NCI-H2107 treated with DMSO at 0.1 percent for 48 hours (cell line): ENCODE measurements at regions not wholly inside any gene's neighbourhood (a gene's known extent, or its start where the extent isn't known, plus 50 kb on each side); places are given as distances from the start of the nearest gene placed in this dataset.
"Not testable (repeated sequence)": the region's sequence is repeated elsewhere in the genome, so short reads cannot be mapped to it uniquely, and the experiment has no call there.

ENCODE experiments used
- DNase-seq: peaks from one replicate; lab custom pipeline; 2025; ENCODE audit not compliant: unreplicated experiment; lab: John Stamatoyannopoulos, UW

GRCh38 chr16:63458846-63459245, 1422.6 kb upstream of the CDH8 start:
- no peak for DNase-seq

- no peak for DNase-seq
Measured at GRCh38 chr16:63457869-63458268, 1421.6 kb upstream of the CDH8 start.

DNA sequence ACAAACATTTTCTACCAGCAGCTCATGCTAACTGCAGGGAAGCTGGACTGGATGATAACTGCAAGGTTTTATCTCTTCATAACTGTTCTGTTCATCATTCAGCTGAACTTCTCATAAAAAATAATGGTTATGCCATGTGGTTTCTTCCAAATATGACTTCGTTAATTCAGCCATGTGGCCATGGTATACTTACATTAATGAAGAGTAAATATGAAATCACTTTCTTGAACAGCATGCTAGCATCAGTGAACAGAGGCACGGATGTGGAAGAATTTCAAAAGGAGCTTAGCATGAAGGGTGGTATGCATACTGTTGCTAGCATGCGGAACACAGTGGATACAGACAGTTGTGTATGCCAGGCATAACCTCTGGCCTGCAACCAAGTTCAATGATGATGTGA, 1417.0 kb upstream of the CDH8 start:
- no peak for DNase-seq

GRCh38 chr16:63447121-63447520, 1410.9 kb upstream of the CDH8 start:
- DNase-seq, result peak; percentile 30

DNA sequence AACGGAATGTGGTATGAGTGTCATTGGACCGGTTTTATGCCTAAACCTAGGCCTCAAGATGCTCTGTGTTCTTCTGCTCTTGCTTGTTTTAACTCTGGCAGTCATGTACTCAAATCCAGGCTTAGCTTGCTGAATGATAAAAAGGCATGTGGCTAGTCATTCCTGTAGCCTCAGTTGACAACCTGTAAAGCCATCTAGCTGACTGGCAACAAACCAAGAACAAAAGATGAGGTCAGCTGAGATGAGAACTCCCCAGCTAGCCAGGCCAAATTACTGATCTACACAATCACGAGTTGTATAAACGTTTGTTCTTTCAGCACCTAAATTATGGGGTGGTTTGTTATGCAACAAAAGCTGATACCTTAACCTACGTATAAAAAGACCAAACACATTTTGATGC, 1406.0 kb upstream of the CDH8 start:
- DNase-seq, result no peak

DNA sequence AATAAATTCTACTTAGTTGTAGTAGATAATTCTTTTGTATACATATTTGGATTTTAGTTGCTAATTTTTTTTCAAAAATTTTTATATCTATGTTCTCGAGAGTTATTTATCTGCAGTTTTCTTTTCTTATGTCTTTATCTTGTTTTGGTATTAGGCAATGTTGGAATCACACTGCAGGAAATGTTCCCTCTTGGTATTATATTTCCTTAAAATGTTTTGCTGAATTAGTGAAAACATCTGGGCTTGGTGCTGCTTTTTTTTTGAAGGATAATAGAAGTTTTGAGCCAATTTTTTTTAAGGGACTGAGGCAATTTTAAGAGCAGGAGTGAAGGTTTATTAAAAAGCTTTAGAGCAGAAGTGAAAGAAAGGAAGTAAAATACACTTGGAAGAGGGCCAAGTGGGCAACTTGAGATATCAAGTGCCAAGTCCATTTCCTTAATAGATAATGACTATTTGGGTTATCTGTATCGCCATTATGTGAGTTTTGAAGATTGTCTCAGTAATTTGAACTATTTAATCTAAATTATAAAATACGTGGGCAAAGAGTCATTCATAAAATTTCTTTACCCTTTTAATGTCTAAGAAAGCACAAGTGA, 1390.1 kb upstream of the CDH8 start:
- DNase-seq, result no peak

GRCh38 chr16:63422715-63423114, 1386.5 kb upstream of the CDH8 start:
- DNase-seq, result no peak

- DNase-seq, result no peak
Measured at GRCh38 chr16:63416712-63417111, 1380.5 kb upstream of the CDH8 start.

DNA sequence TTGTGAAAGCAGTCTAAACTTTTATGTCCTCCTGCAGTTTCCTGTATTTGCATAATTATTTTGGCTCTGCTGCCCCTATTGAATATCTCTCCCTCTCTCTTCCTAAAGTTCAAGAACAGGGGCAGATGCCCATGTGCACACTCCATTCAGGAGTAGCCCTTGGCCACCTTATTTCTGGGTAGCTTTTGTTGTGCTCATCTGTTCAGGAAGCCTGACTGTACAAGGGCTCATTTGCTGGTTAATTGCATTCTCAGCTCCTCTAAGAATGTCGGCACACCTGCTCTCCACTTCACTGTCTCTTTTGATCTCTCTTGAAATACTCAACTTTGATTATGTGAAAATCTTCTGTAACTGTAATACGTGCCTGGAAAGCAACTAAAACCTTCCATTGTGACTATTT, 1378.8 kb upstream of the CDH8 start:
- peak; percentile 32 for DNase-seq

DNA sequence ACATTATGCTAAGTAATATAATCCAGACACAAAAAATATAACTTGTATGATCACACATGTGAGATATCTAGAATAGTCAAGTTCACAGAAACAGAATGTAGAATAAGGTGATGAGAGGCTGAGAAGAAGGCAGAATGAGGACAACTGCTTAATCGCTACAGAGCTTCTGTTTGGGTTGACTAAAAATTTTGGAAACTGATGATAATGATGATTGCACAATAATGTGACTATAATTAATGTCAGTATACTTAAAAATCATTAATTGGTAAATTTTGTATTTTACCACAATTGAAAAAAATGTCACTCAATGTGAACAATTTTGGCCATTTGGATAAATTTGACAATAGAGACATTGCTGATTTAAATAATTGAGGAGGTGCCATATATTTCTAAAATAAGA, 1374.4 kb upstream of the CDH8 start:
- no peak for DNase-seq

GRCh38 chr16:63403792-63404191, 1367.6 kb upstream of the CDH8 start:
- no peak for DNase-seq

DNA sequence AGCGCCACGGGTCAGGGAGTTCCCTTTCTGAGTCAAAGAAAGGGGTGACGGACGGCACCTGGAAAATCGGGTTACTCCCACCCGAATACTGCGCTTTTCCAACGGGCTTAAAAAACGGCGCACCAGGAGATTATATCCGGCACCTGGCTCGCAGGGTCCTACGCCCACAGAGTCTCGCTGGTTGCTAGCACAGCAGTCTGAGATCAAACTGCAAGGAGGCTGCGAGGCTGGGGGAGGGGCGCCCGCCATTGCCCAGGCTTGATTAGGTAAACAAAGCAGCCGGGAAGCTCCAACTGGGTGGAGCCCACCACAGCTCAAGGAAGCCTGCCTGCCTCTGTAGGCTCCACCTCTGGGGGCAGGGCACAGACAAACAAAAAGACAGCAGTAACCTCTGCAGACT, 1352.0 kb upstream of the CDH8 start:
- not testable (repeated sequence) for DNase-seq

DNA sequence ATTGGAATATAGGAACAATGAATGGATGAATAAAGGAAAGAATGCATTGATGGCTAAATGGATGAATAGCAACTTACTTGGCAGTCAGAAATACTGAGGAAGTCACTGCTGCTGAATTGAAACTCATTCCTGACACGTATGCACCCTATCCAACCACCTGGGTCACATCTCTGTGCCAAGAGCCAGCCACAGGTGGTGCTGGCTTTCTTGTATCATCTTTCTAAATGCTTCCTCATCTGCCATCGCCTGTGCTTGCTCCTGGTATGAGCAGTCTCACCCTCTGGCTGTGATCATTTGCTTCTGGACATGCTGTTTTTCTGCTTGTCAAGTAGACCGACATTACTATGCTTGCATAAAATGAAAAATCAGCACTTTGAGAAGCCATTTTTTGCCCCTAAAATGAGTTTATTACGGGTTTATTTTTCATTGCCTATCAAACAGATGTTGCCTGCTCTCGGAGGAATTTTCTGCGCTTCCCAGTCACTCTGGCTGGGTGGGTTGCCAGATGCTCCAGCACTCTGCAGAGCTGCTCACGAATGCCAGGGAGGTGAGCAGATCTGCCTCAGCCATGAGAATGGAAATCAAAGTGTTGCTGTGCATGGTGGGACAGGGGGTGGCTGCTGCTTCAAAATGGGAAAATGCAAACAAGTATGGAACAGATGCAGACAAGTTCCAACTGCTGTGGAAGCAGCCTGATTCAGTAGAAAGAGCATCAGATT, 1349.6 kb upstream of the CDH8 start:
- DNase-seq, result no peak

GRCh38 chr16:63373744-63374143, 1337.5 kb upstream of the CDH8 start:
- no peak for DNase-seq

- DNase-seq, result no peak
Measured at GRCh38 chr16:63372815-63373214, 1336.6 kb upstream of the CDH8 start.

DNA sequence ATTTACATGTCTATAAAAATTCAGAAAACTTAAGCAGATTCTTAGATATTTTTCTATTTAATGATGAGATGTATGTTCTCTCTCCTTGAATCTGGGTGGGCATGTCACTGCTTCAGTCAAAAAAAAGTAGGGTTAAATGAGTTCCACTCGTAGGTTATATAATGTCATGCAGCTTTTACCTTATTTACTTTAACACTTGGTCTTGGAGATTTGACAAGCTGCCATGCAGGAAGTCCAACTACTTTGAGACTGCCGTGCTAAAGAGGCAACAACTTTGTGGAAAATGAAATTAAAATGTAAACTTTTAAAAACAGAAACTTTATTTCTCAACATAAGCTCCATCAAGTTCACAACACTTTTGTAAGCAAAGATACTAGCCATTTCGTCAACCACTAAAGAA, 1336.0 kb upstream of the CDH8 start:
- no peak for DNase-seq

DNA sequence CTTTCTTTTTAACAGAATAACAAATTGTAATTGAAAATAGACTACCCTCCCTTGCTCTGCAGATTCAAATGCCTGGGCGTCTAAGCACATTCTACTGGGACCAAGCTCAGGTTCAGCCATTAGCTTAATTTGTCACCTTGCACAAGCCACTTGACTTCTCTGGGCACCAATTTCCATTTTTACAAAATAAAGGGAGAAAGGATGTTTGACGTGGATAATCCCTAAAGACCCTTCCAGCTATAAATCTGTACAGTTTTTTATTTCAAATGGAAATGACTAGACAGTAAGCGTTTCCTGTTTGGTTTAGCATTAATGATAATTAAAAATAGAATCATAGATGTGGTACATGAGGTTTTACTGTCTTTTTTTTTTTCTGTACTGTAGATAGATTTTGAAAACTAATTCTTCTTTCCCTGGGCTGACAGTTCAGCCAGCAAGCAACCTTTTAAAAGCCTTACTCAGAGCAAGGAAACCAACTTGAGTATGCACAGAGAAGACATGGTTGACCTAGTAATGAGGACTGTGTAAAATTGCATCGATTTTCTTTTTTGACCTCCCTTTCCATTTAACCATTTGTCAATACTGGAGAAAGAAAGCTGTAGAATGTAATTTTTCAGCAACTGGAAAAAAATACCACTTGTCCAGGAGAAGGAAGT, 1329.5 kb upstream of the CDH8 start:
- no peak for DNase-seq

DNA sequence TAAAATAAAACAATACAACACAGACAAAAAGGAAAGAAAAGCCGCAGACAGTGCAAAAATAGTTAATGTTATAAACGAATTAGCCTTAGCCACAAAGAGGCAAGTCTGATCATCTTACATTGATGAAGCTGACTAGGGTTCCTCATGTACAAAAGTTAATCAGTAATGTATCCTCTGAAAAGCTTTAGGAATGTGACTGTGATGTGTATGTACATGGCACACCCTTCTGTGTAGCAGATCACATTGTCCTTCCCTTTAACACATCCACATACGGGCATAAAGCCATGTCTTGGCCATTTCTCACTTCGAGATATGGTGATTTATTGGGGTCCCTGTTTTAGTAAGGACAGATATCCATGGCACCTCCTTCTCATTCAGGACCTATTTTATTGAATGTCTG, 1327.5 kb upstream of the CDH8 start:
- DNase-seq, result no peak

DNA sequence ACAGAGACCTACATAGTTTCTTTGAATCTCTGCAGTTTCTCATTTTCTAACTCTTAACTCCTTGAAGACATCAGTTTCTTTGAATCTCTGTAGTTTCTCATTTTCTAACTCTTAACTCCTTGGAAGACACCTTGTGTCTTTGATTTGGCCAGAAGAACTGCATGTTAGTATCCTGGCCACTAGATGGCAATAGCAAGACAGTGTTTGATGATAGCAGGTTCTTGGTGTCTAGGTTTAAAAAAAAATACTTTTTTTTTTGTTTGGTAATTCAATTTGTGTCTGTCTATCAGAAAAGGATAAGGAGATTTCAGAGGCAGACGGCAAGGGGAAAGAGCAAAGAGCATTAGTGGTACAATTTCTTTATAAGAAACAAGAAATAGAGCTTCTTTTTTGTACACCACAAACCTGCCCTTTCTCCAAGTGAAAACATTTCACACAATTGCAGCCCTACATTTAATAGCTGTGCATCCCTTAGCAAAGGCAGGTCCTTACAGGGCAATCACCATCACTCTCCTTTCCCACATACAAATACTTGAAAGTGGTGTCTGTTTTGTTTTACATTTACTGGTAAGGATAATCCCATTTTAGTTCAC, 1324.9 kb upstream of the CDH8 start:
- DNase-seq, result peak; percentile 14

DNA sequence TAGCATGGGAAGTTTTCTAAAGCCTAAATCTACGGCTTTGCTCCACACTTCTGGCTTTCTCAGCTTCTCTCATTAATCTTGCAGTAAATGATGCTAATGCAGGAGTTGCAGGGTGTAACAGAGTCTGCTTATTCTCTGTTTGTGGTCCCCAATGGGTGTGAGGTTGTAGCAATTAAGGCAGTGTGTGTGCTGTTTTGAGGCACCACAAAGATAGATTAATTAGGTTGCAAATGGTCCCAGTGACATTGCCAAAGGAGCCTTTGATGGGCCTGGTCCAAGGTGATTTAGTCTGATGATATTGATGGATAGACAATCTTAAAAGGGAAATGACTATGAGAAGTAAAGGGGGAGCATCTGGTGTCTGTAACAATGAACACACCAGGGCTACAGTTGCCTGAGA, 1313.7 kb upstream of the CDH8 start:
- no peak for DNase-seq

DNA sequence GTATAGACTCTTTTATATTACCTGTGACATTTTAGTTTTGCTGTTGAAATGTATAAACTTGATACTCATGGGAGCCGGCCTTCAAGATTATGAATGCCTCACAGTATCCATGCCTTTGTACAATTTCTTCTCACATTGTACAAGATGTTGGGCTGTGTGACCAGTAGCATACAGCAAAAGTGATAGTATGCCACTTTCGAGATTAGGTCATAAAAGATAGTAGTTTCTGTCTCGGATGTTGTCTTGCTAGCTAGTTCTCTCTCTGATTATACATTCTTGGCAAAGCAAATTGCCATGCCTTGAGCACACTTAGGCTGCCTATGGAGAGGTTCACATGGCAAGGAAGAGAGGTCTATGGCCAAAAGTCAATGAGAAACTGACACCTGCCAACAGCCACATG, 1309.8 kb upstream of the CDH8 start:
- no peak for DNase-seq

DNA sequence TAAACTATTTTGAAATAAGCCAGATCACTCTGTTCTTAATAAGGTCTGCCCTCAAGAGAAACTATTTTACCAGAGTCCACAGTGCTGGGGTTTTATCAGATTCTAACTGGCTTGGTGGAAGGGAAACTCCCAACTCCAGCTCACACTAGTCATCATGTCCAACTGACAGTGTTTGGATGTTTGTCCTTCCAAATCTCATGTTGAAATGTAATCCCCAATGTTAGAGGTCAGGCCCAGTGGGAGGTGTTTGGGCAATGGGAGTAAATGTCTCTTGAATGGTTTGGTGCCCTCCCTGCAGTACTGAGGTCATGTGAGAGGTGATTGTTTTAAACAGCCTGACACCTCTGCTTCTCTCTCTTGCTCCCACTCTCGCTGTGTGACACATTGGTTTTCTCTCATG, 1301.0 kb upstream of the CDH8 start:
- no peak for DNase-seq
